GM20431 (cell line): ENCODE measurements at regions not wholly inside any gene's neighbourhood (a gene's known extent, or its start where the extent isn't known, plus 50 kb on each side); places are given as distances from the start of the nearest gene placed in this dataset.

Experiments
- in situ Hi-C: fragments of 300-500 bp; cut with MseI, MboI; formaldehyde crosslinking; loops from one replicate; pipeline ENCODE4 v1.15.0; 2020; ENCODE audit warnings: low sequenced_read_pairs; ENCODE audit not compliant: unreplicated experiment

GRCh38 chr3:31043184-31043819 is 148.8 kb upstream of the GADL1 start:
- in situ Hi-C loops: no loop called here

- in situ Hi-C loops: no loop called here
These were observed 153.2 kb upstream of the GADL1 start for GRCh38 chr3:31047673-31048072.

- in situ Hi-C loops: no loop called here
These were observed 153.7 kb upstream of the GADL1 start for GRCh38 chr3:31048143-31048542.

- in situ Hi-C loops: no loop called here
These were observed 155.8 kb upstream of the GADL1 start for GRCh38 chr3:31050296-31050695.

- in situ Hi-C loops: no loop called here
These were observed 156.8 kb upstream of the GADL1 start for GRCh38 chr3:31051226-31051625.

- in situ Hi-C loops: no loop called here
These were observed 158.8 kb upstream of the GADL1 start for GRCh38 chr3:31053299-31053698.

- in situ Hi-C loops: no loop called here
These were observed 159.6 kb upstream of the GADL1 start for GRCh38 chr3:31054032-31054431.

GRCh38 chr3:31055757-31056156 is 161.3 kb upstream of the GADL1 start:
- in situ Hi-C loops: no loop called here

GRCh38 chr3:31057891-31058290 is 163.4 kb upstream of the GADL1 start:
- in situ Hi-C loops: no loop called here

GRCh38 chr3:31064021-31064420 is 169.6 kb upstream of the GADL1 start:
- in situ Hi-C loops: no loop called here

- in situ Hi-C loops: no loop called here
These were observed 171.3 kb upstream of the GADL1 start for GRCh38 chr3:31065765-31066164.

- in situ Hi-C loops: no loop called here
These were observed 172.5 kb upstream of the GADL1 start for GRCh38 chr3:31067004-31067403.

- in situ Hi-C loops: no loop called here
These were observed 181.0 kb upstream of the GADL1 start for GRCh38 chr3:31075471-31075870.

- in situ Hi-C loops: no loop called here
These were observed 181.4 kb upstream of the GADL1 start for GRCh38 chr3:31075876-31076275.

GRCh38 chr3:31077021-31077601 is 182.7 kb upstream of the GADL1 start:
- in situ Hi-C loops: no loop called here

- in situ Hi-C loops: no loop called here
These were observed 183.4 kb upstream of the GADL1 start for GRCh38 chr3:31077826-31078225.

GRCh38 chr3:31079689-31080088 is 185.2 kb upstream of the GADL1 start:
- in situ Hi-C loops: no loop called here

- in situ Hi-C loops: no loop called here
These were observed 186.7 kb upstream of the GADL1 start for GRCh38 chr3:31081018-31081662.

GRCh38 chr3:31086148-31086547 is 191.7 kb upstream of the GADL1 start:
- in situ Hi-C loops: no loop called here

GRCh38 chr3:31086698-31087097 is 192.2 kb upstream of the GADL1 start:
- in situ Hi-C loops: no loop called here

- in situ Hi-C loops: no loop called here
These were observed 197.3 kb upstream of the GADL1 start for GRCh38 chr3:31091748-31092147.
